ENCODE measurements at regions not wholly inside any gene's neighbourhood (a gene's known extent, or its start where the extent isn't known, plus 50 kb on each side); places are given as distances from the start of the nearest gene placed in this dataset.

GRCh38 chr13:91295712-91296410 is 51.6 kb upstream of the MIR17HG start:
- Histone ChIP-seq H3K27me3 (no peaks in the 10 kb centered on the region), H3K4me3 (no peak overlapping the region), H3K36me3 (no peaks in the 10 kb centered on the region), H3K4me1 (no peaks in the 10 kb centered on the region), H3K27ac (no peak overlapping the region), H3K9me3 (no peaks in the 10 kb centered on the region)
- intact Hi-C loops (cut with DNase I) = no loop called here
- TF ChIP-seq POLR2A (IDR thresholded peaks at IDR 0.05) (no peak), CTCF (IDR thresholded peaks at IDR 0.05) (no peak)
- 53% methylated on average over 9 of the region's 15 CpGs for whole genome bisulfite sequencing (ENCODE audit: insufficient coverage, low coverage, low lambda C conversion rate, missing lambda C conversion rate)
- DNase-seq = no peak
- no peak for ATAC-seq

- no peak for TF ChIP-seq CTCF (IDR thresholded peaks at IDR 0.05)
- TF ChIP-seq POLR2A (IDR thresholded peaks at IDR 0.05) = no peak
- ATAC-seq (no peak), DNase-seq (no peak)
- Histone ChIP-seq H3K4me3 (no peak overlapping the region), H3K9me3 (no peaks in the 10 kb centered on the region), H3K36me3 (no peaks in the 10 kb centered on the region), H3K4me1 (no peaks in the 10 kb centered on the region), H3K27me3 (no peaks in the 10 kb centered on the region), H3K27ac (no peak overlapping the region)
- intact Hi-C loops (cut with DNase I) = no loop called here
- WGBS (ENCODE audit: insufficient coverage, low coverage, low lambda C conversion rate, missing lambda C conversion rate) = 24% methylated on average over 2 of the region's 2 CpGs
These were observed 50.0 kb upstream of the MIR17HG start for GRCh38 chr13:91297503-91297902.

MicroRNA genes in the stretch of these regions (microRNA counts, 767-probe panel; counts per million panel counts)
- microRNA hsa-miR-622 = 237 counts per million

Small RNAs in the stretch of these regions (small RNA-seq; reads per million reads assigned to genes)
- gene AL445647.2 (0 reads per million in 2 experiments), gene BRK1P2 (0 reads per million in 2 experiments), gene RF00212 (0 reads per million in 2 experiments), gene RNA5SP34 (0 reads per million in 2 experiments), gene RNU6-75P (0 reads per million in 2 experiments)
